Tibial artery (tissue), 4 donors: ENCODE measurements at regions not wholly inside any gene's neighbourhood (a gene's known extent, or its start where the extent isn't known, plus 50 kb on each side); places are given as distances from the start of the nearest gene placed in this dataset.
"Not testable (repeated sequence)": the region's sequence is repeated elsewhere in the genome, so short reads cannot be mapped to it uniquely, and the experiment has no call there.

Source experiments
- DNase-seq, 2 donors: peaks; one replicate each; pipeline ENCODE4 v3.0.0-alpha.2; 2019
- H3K27ac ChIP-seq, 2 donors: fragments of 200-600 bp; sonication (generic) in 1 of 2; 1 replicate in 1 of 2; 2 replicates in 1 of 2; pipeline ENCODE4 v1.5.1; 2018 to 2019; ENCODE audit warnings: mild to moderate bottlenecking in 1 of 2
- H3K27me3 ChIP-seq, 2 donors: fragments of 200-600 bp; sonication (generic) in 1 of 2; one replicate each; pipeline versions ENCODE4 v1.5.1 to v1.6.0; 2016 to 2019
- H3K36me3 ChIP-seq, 3 donors: fragments of 200-600 bp; sonication (generic) in 2 of 3; one replicate each; pipeline ENCODE4 v1.5.1; 2016 to 2019; ENCODE audit warnings: mild to moderate bottlenecking in 2 of 3
- H3K4me1 ChIP-seq, 4 donors: fragments of 200-600 bp; sonication (generic) in 2 of 4; 1 replicate in 3 of 4; 2 replicates in 1 of 4; pipeline ENCODE4 v1.5.1; 2016 to 2019
- H3K4me3 ChIP-seq, 2 donors: fragments of 200-600 bp; sonication (generic) in 1 of 2; 1 replicate in 1 of 2; 2 replicates in 1 of 2; pipeline ENCODE4 v1.5.1; 2018 to 2019; ENCODE audit warnings: mild to moderate bottlenecking in 2 of 2
- H3K9me3 ChIP-seq, 3 donors: fragments of 200-600 bp; sonication (generic) in 1 of 3; one replicate each; pipeline ENCODE4 v1.5.1; 2016 to 2019
- CTCF ChIP-seq, 2 experiments: fragments of 200-600 bp in 1 of 2; fragments of 450-650 bp in 1 of 2; IDR thresholded peaks; one replicate each; pipeline ENCODE4 v1.5.1; 2017 to 2019; ENCODE audit warnings: antibody characterized with exemption in 2 of 2, mild to moderate bottlenecking in 1 of 2, moderate library complexity in 1 of 2
- intact Hi-C: fragments of 100-400 bp; cut with DNase I; formaldehyde crosslinking; loops from one replicate; pipeline ENCODE4 v1.15.0; 2023; ENCODE audit warnings: low total_unique reads

- Histone ChIP-seq H3K36me3 (no peaks in the 10 kb centered on the region), H3K27me3 (no peaks in the 10 kb centered on the region), H3K4me1 (no peaks in the 10 kb centered on the region), H3K9me3 (no peaks in the 10 kb centered on the region), H3K4me3 (no peak overlapping the region), H3K27ac (no peak overlapping the region)
- TF ChIP-seq CTCF (IDR thresholded peaks at IDR 0.05) = no peak
- intact Hi-C loops = no loop called here
- no peak for DNase-seq
Observed at GRCh38 chr3:169009453-169009852, 654.1 kb downstream of the MECOM start.

- Histone ChIP-seq H3K4me1 (no peaks in the 10 kb centered on the region), H3K9me3 (no peaks in the 10 kb centered on the region), H3K27ac (no peak overlapping the region), H3K36me3 (no peaks in the 10 kb centered on the region), H3K27me3 (no peaks in the 10 kb centered on the region), H3K4me3 (no peak overlapping the region)
- TF ChIP-seq CTCF (IDR thresholded peaks at IDR 0.05) = no peak
- intact Hi-C loops = no loop called here
- DNase-seq = no peak
Observed at GRCh38 chr3:169008776-169009358, 654.6 kb downstream of the MECOM start.

- Histone ChIP-seq H3K27ac (no peak overlapping the region), H3K4me3 (no peak overlapping the region), H3K4me1 (no peaks in the 10 kb centered on the region), H3K9me3 (no peaks in the 10 kb centered on the region), H3K36me3 (no peaks in the 10 kb centered on the region), H3K27me3 (no peaks in the 10 kb centered on the region)
- DNase-seq = no peak
- TF ChIP-seq CTCF (IDR thresholded peaks at IDR 0.05) = no peak
- intact Hi-C loops = no loop called here
Observed at GRCh38 chr3:169007145-169007544, 656.4 kb downstream of the MECOM start.

GRCh38 chr3:169006398-169006797 lies 657.1 kb downstream of the MECOM start:
- H3K27ac ChIP-seq, H3K9me3 ChIP-seq, H3K4me1 ChIP-seq, H3K27me3 ChIP-seq, H3K36me3 ChIP-seq, H3K4me3 ChIP-seq, DNase-seq, intact Hi-C loops: not testable (repeated sequence)

GRCh38 chr3:169002689-169003088 lies 660.8 kb downstream of the MECOM start:
- Histone ChIP-seq H3K27ac (no peak overlapping the region), H3K27me3 (no peaks in the 10 kb centered on the region), H3K9me3 (no peaks in the 10 kb centered on the region), H3K4me1 (no peaks in the 10 kb centered on the region), H3K36me3 (no peaks in the 10 kb centered on the region), H3K4me3 (no peak overlapping the region)
- TF ChIP-seq CTCF (IDR thresholded peaks at IDR 0.05) = no peak
- intact Hi-C loops = no loop called here
- no peak for DNase-seq

GRCh38 chr3:168998792-168999191 lies 664.7 kb downstream of the MECOM start:
- no peak overlapping the region for H3K4me3 ChIP-seq
- no peaks in the 10 kb centered on the region for H3K36me3 ChIP-seq
- intact Hi-C loops = no loop called here
- H3K9me3 ChIP-seq = no peaks in the 10 kb centered on the region
- TF ChIP-seq CTCF (IDR thresholded peaks at IDR 0.05) = no peak
- no peak for DNase-seq
- H3K27me3 ChIP-seq = no peaks in the 10 kb centered on the region
- no peak overlapping the region for H3K27ac ChIP-seq
- no peaks in the 10 kb centered on the region for H3K4me1 ChIP-seq
